Brain pericyte (primary cell): ENCODE measurements at regions not wholly inside any gene's neighbourhood (a gene's known extent, or its start where the extent isn't known, plus 50 kb on each side); places are given as distances from the start of the nearest gene placed in this dataset.
"Not testable (repeated sequence)": the region's sequence is repeated elsewhere in the genome, so short reads cannot be mapped to it uniquely, and the experiment has no call there.

ENCODE experiments used
- DNase-seq: peaks from one replicate; pipeline ENCODE4 v3.0.0-alpha.2; 2012; ENCODE audit warnings: low read depth, low spot score

DNA sequence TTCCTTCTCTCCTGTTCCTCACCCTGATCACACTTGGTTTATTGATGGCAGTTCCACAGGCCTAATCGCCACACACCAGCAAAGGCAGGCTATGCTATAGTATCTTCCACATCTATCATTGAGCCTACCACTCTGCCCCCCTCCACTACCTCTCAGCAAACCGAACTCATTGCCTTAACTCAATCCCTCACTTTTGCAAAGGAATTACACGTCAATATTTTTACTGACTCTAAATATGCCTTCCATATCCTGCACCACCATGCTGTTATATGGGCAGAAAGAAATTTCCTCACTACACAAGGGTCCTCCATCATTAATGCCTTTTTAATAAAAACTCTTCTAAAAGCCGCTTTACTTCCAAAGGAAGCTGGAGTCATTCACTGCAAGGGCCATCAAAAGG is 93.4 kb upstream of the TRIM24 start:
- not testable (repeated sequence) for DNase-seq

DNA sequence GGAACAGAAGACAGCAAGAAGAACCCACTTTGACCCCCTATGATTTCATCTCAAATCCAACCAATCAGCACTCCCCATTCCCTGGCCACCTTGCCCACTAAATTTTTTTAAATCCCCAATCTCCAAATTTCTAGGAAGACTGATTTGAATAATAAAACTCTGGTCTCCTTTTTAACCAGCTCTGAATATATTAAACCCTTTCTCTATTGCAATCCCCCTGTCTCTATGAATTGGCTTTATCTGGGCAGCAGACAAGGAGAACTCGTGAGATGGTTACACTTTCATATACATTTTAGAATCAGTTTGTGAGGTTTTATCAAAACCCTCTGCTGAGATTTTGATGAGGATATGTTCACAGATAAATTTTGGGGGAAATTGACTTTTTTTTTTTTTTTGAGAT is 90.3 kb upstream of the TRIM24 start:
- no peak for DNase-seq

DNA sequence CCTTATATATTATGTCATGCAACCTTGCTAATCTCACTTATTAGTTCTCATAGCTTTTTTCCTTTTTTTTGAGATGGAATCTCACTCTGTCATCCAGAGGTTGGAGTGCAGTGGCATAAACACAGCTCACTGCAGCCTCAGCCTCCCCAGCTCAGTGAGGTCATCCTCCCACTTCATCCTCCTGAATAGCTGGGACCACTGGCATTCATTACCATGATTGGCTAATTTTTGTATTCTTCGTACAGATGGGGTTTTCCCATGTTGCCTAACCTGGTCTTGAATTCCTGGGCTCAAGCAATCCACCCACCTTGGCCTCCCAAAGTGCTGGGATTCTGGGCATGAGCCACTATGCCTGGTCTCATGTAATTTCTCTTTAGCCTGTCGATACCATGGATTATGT is 89.1 kb upstream of the TRIM24 start:
- DNase-seq: no peak

DNA sequence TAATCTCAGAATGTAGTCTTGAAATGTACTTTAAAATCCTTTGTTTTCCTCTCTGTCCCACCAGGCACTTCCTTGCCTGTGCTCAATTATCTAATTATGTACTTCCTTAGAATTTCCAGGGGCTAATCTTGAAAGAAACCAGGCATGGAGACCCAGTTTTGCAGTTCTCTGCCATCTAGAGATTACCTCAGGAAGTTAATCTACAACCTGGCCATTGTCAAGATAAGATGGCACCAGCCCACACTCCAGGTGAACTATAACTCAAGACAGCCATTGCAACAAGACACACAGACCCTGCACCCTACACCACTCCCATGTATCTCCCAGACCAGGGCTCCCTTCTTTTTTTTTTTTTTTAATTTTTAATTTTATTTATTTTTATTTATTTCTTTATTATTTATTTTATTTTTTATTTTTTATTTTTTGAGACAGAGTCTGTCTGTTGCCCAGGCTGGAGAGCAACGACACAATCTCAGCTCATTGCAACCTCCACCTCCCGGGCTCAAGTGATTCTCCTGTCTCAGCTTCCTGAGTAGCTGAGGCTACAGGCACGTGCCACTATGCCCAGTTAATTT is 85.9 kb upstream of the TRIM24 start:
- DNase-seq: no peak

DNA sequence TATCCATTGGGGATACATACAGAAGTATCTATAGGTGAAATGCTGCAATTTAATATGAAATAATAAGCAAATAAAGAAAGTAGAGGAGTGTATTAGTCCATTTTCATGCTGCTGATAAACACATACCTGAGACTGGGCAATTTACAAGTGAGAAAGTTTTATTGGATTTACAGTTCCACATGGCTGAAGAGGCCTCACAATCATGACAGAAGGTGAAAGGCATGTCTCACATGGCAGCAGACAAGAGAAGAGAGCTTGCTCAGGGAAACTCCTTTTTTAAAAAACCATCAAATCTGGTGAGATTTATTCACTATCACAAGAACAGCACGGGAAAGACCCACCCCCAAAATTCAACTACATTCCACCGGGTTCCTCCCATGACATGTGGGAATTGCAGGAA is 82.8 kb upstream of the TRIM24 start:
- no peak for DNase-seq

DNA sequence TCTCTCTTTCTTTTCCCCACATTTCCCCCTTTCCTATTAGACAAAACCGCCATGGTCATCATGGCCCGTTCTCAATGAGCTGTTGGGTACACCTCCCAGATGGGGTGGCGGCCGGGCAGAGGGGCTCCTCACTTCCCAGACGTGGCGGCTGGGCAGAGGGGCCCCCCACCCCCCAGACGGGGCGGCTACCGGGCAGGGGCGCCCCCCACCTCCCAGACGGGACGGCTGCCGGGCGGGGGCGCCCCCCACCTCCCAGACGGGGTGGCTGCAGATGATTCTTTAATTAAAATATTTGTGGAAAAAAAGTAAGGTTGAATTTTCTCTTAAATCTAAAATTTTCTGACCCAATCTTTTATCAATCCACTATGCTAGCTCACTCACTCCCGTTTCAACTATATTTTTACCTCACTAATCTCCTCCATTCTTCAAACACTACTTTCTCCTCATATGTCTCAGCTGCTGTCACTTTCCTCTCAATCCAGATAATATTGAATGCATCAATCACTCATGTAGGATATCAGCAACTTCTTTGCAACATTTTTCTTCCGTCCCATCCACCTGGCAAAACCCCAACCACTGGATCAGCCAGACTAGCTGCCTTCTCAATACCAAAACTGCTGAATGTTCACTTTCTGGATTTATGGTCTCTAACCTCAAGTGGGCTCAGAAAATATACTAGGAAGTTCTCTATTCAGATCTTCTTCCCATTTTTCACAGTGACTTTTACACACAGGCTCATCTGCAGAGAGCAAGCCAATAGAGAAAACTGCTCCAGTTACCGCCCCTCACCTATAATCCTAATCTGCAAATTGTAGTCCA is 81.1 kb upstream of the TRIM24 start:
- DNase-seq: no peak

DNA sequence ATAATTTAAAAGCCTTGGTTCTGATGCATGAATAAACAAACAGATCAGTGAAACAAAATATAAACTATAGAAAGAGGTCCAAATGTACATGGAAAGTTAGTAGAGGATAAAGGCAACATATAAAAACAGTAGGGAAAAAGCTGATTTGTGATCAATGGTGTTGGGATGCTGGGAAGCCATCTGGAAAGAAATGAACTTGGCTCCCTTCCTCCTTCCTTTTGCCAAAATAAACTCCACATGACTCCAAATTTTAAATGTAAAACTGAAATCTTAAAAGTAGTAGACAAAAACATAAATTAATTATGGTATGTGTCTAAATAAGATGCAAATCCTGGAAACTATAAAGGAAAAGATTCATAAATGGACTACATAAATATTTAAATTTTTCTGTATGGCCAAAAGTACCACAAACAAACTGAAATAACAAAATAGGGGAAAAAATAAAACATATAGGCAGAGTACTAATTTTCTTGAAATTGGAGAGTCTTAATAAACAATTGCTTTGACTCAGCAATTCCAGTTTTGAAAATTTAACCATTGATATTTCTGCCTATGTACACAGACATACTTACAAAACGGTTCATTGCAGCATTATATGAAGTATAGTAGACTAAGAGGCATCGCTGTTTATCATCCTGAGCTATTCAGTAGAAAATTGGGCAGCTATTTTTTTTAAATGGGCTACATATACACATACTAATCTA is 77.0 kb upstream of the TRIM24 start:
- no peak for DNase-seq

DNA sequence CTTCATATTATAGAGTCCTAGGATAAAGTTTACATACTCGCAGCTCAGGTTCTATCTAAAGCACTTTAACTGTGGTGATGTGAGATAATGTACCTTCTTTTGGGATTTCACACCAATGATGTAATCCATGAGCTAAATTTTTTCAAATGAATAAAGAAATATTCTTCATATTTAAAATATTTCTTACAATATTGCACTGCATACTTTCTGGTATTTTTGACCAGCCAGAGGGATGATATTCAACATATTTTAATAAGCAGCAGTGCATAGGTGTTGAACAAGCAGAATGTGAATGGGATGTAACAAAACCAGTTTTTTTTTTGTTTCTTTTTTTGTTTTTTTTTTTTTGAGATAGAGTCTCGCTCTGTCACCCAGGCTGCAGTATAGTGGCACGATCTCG is 73.2 kb upstream of the TRIM24 start:
- DNase-seq: no peak

DNA sequence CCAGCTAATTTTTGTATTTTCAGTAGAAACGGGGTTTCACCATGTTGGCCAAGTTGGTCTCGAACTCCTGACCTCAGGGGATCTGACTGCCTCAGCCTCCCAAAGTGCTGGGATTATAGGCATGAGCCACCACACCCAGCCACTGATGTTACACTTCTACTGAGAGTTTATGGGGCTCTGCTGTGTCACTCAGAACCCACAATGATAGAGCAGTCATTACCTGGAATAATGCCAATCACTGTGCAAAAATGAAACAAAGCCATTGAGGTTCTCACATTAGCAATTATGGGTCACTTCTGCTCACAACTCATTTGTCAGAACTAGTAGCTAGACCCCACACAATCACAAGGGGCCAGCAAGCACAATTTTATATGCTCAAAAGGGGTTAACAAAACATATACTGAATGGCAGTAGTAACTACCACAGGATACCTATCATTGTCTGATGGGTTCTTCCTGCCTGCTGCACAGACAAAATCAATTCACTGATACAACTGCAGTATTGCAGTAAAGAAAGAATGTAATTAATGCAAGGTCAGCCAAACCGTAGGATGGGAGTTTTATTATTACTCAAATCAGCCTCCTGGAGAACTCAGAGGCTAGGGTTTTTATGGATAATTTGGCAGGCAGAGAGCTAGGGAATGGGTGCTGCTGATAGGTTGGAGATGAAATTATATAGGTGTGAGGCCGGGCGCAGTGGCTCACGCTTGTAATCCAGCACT is 72.1 kb upstream of the TRIM24 start:
- no peak for DNase-seq

DNA sequence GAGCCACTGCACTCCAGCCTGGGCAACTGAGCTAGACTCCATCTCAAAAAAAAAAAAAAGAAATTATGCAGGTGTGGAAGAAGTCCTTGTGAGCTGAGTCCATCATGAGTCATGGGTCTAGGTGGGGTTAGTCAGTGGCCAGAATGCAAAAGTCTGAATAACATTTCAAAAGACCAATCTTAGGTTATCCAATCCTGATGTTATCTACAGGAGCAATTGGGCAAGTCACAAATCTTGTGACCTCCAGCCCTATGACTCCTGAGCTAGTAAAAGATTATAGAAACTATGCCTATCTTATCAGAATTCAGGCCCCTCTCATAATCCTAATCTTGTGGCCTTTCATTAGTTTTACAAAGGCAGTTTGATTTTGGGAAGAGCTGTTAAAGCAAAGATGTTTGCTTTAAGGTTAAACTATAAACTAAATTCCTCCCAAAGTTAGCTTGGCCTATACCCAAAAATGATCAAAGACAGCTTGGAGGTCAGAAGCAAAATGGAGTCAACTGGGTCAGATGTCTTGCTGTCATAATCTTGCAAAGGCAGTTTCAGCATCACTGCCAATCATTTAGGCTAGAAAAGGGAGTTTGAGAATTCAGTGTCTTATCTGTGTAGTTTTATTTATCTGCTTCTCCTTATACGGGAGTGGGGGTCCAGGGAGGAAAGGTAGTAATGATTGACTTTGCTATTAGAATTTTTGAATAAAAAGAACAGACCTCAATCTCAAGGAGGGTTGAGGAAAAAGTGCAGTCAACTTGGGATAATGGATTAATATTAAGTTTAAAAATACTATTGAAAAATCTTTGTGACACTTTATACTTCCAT is 71.2 kb upstream of the TRIM24 start:
- DNase-seq: no peak

DNA sequence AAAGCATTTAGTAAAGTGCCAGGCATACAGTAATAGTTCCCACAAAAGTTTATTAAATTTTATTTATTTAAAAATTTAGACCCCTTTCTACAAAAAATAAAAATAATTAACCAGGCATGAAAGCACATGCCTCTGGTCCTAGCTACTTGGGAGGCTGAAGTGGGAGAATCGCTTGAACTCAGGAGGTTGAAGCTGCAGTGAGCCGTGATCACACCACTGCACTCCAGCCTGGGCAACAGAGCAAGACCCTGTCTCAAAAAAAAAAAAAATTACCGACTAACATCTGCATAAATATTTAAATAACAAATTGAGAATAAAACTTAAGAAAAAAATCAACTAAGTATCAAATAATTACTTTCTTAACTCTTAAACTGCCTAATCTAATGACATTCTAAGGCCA is 64.3 kb upstream of the TRIM24 start:
- no peak for DNase-seq

DNA sequence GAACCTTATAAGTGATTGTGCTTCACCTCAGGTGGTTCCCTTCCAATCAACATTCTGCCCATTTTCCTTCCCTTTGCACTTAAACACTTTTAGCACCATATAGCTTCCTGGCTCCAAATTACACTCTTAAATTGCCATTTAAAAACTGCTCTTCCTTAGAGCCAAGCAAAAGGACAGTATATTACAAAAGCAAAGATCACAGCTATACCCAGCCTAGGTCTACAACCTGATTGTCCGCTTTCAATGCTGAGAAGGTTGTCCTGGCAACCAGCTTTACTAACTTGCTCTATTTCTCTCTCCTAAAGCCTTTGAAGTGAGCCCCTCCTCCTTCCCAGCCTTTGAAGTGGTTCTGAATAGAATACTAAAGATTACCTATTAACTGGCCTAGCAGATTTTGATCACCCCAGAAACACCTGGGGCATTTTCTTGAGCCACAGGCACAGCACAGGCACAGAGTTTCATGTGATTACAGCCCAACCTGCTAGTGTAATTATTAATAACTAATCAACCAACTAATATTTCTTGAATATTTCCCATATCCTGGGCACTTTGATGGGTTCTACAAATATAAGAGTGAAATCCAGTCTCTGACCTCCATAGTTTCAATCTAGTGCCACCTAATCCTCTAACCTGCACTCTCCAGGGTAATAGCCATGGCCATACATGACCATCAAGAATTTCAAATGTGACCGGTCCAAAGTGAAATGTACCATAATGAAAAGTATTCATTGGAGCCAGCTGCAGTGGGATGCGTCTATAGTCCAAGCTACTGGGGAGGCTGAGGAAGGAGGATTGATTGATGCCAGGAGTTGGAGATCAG is 63.6 kb upstream of the TRIM24 start:
- no peak for DNase-seq

DNA sequence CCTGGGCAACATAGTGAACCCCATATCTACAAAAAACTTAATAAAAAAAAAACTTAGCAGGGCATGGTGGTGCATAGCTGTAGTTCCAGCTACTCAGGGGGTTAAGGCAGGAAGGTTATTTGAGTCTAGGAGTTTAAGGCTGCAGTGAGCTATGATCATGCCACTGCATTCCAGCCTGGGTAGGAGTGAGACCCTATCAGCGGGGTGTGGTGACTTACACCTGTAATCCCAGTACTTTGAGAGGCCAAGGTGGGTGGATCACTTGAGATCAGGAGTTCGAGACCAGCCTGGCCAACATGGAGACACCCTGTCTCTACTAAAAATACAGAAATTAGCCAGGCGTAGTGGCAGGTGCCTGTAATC is 63.0 kb upstream of the TRIM24 start:
- DNase-seq: not testable (repeated sequence)

DNA sequence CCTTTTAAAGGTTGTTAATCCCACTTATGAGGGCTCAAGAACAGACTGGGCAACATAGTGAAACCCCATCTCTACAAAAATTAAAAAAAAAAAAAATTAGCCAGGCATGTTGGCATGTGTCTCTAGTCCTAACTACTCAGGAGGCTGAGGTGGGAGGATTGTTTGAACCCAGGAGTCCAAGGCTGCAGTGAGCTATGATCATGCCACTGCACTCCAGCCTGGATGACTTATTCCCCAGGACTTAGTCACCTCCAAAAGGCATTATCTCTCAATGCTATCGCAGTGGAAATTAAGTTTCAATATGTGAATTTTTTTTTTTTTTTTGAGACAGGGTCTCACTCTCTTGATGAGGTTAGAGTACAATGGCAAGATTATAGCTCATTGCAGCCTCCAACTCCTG is 61.2 kb upstream of the TRIM24 start:
- DNase-seq: no peak

DNA sequence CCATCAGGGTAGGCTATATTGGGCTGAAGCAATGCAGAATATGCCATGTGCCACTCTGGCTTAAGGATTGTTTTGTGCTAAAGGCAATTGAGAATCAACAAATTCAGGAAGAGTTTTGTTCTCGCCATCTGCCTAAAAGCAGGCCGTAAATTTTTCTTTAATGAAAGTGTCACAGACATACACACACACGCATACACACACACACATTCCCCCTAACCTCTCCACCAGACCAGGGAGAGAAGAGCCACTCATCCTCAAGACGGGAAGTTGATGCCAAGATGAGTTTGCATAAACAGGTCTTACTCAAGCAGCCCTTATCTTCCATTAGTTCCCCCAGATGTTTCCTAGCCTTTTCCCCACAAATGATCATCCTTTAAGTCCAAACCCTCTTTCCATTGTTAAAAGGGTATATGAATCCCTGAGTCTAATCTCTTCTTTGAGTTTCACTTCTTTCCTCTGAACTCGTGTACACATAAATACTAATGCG is 59.6 kb upstream of the TRIM24 start:
- no peak for DNase-seq

DNA sequence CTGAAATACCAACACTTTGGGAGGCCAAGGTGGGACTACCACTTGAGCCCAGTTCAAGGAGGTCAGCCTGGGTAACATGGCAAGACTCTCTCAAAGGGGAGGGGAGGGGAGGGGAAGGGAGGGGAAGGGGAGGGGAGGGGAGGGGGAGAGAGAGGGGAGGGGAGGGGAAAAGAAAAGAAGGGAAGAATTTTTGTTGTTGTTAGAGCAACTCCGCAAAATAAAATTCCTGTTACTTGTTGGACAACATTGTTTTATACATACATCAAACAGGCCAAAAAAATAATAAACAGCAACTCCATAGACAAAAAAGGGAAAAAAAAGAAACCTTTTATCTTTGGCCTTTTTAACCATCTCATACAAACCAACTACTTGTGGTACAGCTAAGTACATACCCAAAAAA is 57.3 kb upstream of the TRIM24 start:
- no peak for DNase-seq

DNA sequence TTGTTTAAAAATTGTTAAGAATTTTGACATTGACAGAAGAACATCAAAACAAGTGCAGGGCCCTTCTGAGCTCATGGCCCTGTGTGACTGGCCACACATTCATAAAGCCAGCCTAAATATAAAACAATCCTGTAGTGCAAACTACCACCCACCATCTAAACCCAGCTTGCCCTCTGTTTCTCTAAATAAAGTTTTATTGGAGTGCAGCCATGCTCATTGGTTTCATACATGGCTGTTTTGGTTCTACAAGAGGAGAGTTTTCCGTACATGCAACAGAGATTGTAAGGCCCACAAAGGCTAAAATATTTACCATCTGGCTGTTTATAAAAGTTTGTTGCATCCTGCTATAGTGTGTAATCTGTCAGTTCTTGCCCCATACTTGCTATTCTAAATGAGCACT is 54.6 kb upstream of the TRIM24 start:
- no peak for DNase-seq

DNA sequence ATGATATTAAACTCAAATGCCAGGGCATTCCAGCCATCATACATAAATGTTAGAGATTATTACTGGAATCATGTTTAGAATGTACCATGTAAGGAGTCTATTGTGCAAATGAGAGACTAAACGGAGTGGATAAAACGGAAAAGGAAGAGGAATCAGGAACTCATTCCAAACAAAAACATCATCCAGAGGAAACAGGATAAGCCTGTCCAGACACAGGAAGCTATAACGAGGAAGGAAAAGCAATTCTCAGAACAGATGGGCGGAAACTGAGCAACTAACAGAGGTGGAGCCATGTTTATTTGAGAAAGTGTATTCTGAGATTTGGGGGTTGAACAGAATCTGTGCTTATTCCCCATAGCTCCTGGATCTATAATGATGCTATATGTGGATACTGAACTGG is 52.3 kb upstream of the TRIM24 start:
- no peak for DNase-seq
